HG03139 (cell line): ENCODE measurements at regions not wholly inside any gene's neighbourhood (a gene's known extent, or its start where the extent isn't known, plus 50 kb on each side); places are given as distances from the start of the nearest gene placed in this dataset.
"Not testable (repeated sequence)": the region's sequence is repeated elsewhere in the genome, so short reads cannot be mapped to it uniquely, and the experiment has no call there.

Experiments used
- ATAC-seq: cut with Tn5 transposase; IDR thresholded peaks from one replicate; pipeline ENCODE4 v1.9.1; 2021; ENCODE audit not compliant: unreplicated experiment

- ATAC-seq = no peak
These were observed 471.7 kb downstream of the GASK1B start for GRCh38 chr4:157700898-157701694.

- no peak for ATAC-seq
These were observed 468.9 kb downstream of the GRIA2 start for GRCh38 chr4:157689476-157689875.

DNA sequence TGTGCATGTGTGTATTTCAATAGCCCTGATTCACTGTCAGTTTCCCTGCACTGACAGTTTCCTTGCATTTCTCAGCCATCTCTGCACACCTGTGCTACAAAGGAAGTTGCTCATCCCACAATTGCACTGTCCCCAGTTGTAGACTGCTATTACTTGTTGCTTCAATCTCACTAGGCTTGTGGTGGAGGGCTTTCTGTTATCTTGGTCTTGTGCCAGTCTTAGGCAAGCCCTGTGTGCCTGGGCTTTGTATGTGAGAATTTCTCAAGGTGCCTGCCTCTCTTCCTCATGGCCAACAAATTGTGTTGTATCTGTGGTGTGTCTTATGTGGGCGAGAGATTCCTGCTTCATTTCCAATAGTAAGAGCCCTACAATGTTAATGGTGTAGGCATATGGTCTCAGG lies 467.4 kb downstream of the GRIA2 start:
- ATAC-seq = no peak

GRCh38 chr4:157679326-157679725 lies 458.8 kb downstream of the GRIA2 start:
- not testable (repeated sequence) for ATAC-seq

- no peak for ATAC-seq
These were observed 457.9 kb downstream of the GRIA2 start for GRCh38 chr4:157678478-157678877.

DNA sequence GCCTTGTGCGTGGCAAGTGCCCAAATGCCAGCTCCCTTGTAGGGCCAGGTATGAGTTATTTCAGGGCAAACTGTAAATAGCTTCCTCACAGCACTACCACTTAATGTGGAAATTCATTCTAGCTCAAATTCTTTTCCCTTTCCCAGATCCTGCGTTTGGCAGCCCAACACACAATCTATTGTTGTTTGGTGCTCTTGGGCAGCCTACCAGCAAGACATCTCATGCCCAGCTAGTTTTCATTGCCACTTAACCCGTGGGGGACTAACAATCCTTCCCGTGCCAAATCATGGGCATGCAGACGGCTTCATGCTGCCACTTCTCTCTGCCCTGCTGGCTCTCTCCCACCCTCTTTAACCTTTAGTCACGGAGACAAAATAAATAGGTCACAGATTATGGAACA lies 454.2 kb downstream of the GRIA2 start:
- ATAC-seq = no peak

DNA sequence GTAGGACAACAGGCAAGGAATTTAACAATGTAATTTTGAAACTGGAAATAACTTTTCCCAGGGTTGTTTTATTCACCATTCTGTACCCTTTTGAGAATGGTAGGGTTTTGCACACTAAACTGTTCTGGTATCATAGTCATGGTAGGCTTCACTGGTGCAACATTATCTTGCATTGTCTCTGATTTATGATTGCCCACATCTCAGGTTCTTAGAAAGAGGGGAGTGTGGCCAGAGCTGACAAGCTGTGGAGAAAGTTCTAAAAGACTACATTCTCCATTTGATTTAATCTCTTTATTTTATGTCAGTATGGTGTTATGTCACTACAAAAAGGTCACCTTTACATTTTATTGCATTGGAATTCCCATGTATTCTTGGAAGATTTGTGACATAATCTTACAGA lies 447.3 kb downstream of the GRIA2 start:
- ATAC-seq = no peak

DNA sequence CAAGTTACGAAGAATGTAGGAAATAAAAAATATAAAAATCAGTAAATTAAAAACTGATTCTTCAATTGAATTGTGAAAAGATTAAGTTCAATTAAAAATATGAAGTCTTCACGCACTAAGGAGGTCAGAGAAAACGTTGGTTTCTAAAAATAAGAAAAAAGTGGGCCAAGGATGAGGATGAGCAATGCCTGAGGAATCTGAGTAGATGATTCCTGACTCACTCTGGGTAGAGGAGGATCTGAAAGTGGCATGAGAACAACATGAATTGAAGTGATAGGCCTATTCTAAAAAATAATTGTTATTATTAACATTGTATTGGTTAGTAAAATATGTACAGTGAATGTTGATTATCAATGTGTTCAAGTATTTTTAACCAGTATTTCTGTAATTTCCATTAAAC lies 444.2 kb downstream of the GRIA2 start:
- ATAC-seq = no peak

- ATAC-seq = no peak
These were observed 434.7 kb downstream of the GRIA2 start for GRCh38 chr4:157655096-157655809.

DNA sequence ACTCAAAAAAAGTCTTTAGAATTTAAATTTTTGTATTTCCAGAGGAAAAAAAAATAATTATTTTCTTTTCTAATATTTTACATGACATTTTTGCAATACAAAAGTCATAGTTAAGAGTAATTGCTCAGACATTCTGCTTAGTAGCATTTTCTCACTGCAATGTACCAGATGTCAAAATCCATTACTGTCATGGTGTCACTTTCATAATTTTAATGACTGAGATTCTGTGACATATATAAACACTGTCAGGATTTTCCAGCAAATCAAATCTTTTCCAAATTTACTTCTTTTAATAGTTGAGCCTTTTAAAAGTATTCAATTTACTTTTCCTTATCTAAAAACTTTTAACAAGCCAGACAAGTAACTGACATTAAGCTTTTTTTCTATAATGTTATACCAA lies 422.7 kb downstream of the GRIA2 start:
- ATAC-seq = no peak

DNA sequence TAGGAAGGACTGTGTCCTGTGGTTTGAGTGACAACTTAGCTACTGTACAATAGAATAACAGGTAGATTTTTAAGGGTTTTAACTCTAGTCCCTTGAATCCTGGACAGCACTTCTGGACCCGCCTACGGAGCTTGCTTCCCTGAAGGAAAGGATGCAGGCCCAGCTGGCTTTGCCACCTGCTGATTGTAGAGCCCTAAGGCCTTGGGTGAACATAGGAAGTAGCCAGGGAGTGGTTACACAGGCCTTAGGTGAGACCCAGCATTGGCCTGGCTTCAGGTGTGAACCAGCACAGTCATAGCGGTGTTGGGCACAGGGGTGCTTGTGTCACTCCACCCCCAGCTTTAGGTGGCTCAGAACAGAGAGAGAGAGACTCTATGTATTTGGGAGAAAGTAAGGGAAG lies 413.5 kb downstream of the GRIA2 start:
- ATAC-seq = no peak

DNA sequence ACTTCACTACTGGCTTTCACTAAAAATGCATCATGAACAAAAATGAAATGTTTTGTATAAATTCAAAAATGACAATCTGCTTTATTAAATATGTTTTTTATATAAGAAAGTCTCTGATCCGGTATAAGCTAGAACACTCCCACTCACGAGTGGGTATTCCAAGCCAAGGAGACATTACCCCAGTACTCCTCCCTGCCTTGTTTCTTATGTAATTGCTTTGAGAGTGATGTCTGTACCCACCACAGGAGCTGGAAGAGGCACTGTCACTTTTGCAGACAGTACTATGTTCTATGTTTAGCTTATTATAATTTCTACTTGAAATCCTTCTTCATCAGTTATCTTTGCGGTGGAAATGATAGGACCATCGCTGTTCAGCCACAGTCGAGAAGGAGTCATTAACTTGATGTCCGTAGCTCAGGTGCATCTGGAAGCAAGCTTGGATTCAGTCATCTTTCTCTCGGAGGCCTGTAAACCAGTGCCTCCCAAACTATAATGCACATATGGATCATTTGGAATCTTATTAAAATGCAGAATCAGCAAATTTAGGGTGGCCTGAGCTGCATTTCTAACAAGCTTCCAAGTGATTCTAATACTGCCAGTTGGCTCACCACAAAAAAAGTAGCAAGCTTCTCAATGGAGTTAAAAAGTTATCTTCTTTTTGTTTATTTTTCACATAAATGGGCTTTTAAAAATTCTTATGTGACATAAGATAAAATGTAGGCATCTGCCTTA lies 396.4 kb downstream of the GRIA2 start:
- no peak for ATAC-seq

GRCh38 chr4:157607996-157608395 lies 387.5 kb downstream of the GRIA2 start:
- no peak for ATAC-seq

GRCh38 chr4:157600583-157600982 lies 380.1 kb downstream of the GRIA2 start:
- no peak for ATAC-seq

GRCh38 chr4:157591245-157591644 lies 370.7 kb downstream of the GRIA2 start:
- no peak for ATAC-seq

DNA sequence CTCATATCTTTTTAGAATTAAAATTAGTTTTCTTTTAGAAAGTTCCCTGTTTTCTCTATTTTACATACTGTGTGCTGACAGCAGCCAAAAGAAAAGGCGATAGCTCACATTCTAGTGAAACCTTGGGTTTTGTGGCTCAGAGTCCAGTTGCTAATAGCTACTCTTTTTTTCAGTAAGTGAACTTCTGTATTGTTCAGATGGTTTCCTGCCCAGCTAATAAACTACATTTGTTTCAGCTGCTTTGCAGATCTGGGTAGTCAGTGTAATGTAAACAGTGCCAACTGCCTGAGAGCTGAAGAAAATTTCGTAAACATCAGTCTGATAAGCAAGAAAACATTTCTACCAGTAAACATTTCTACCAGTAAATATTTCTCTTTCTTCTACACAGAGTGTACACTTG lies 370.2 kb downstream of the GRIA2 start:
- ATAC-seq = no peak

DNA sequence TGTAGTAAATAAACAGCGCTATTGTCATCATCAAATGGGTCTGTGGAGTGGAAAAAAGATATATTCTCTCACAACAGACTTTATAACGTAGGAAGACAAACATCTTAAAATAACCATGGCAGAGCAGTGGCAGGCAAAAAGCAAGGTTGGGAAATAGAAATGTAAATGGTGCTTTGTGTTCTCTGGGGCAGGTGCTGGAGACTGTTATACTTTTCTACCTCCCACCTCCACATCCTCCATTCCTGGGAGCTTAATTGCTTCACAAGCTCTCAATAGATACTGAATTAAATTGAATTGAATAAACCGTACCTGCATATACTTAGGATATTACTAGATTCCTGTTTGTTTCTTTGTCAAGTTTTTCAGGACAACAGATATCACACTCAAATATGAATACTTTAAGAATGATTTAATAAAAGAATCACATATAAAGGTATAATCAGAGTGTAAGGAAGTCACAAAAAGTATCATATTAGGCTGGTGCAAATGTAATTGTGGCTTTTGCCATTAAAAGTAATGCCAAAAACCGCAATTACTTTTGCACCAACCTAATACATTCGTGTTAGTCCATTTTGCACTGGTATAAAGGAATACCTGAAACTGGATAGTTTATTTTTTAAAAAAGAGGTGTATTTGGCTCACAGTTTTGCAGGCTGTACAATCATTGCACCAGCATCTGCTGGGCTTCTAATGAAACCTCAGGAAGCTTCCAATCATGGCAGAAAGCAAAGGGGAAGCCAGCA lies 367.3 kb downstream of the GRIA2 start:
- ATAC-seq = no peak

DNA sequence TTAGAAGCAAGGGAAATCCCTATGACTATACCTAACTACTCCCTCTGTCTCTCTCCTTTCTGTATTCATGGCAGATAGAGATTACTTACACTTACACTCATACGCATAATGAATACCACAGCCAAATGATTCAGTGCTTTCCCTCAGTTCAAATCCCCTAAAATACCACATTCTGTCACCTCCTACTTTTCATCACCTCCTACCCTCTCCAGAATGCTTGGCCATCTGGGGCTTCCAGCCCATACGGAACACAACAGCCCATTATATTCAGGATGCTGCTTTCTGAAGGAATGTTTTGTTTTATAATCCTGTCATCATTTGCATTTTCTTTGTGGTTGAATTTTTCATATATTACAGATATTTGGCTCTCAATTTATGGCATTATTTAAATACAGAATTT lies 361.6 kb downstream of the GRIA2 start:
- ATAC-seq = no peak

DNA sequence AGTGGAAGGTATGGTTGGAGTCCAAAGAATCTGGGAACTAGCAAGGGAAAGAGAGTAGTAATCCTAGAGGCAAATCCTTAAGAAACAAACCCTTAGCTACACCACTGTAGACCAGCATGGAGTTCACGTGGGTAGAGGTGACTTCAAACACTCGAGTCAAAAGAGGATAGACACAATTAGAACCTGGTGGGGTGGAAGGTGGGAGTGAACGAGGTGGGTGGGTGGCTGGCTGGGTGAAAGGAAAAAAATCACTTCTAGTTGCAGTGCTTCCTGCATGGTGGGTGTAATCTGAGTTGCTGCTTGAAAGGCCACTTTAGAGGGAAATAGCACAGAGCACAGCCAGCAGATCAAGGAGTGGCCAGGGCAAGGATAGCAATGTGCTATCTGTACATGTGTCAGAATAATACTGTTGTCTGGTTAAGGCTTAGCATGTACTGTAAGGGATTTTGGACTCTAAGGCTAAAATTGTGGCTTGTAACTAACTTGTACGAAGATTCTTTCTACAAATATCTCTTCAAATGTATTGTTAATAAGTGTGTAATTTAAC lies 356.2 kb downstream of the GRIA2 start:
- ATAC-seq = no peak

- ATAC-seq = no peak
These were observed 354.8 kb downstream of the GRIA2 start for GRCh38 chr4:157575339-157575738.

GRCh38 chr4:157574606-157575005 lies 354.1 kb downstream of the GRIA2 start:
- no peak for ATAC-seq
